Hepatocyte (in vitro differentiated cells): ENCODE measurements at regions not wholly inside any gene's neighbourhood (a gene's known extent, or its start where the extent isn't known, plus 50 kb on each side); places are given as distances from the start of the nearest gene placed in this dataset.

Source experiments
- DNase-seq: peaks from one replicate; pipeline ENCODE4 v3.0.0-alpha.2; 2016; ENCODE audit warnings: low spot score
- H2AFZ ChIP-seq: fragments of 200-600 bp; sonication (generic); 2 replicates; pipeline ENCODE4 v1.6.0; 2016; ENCODE audit warnings: antibody characterized with exemption, mild to moderate bottlenecking
- H3K27ac ChIP-seq: fragments of 200-600 bp; sonication (generic); 2 replicates; pipeline ENCODE4 v1.5.1; 2016; ENCODE audit warnings: mild to moderate bottlenecking
- H3K27me3 ChIP-seq: fragments of 200-600 bp; sonication (generic); 2 replicates; pipeline ENCODE4 v1.6.1; 2016
- H3K36me3 ChIP-seq: fragments of 200-600 bp; sonication (generic); replicated peaks from 2 replicates; pipeline ENCODE4 v1.5.1; 2016; ENCODE audit warnings: low read depth; ENCODE audit not compliant: insufficient read depth
- H3K4me1 ChIP-seq: fragments of 200-600 bp; sonication (generic); 2 replicates; pipeline ENCODE4 v1.5.1; 2016; ENCODE audit warnings: mild to moderate bottlenecking, moderate library complexity; ENCODE audit not compliant: insufficient read depth
- H3K4me2 ChIP-seq: fragments of 200-600 bp; sonication (generic); 2 replicates; pipeline ENCODE4 v1.6.0; 2016
- H3K4me3 ChIP-seq: fragments of 200-600 bp; sonication (generic); 2 replicates; pipeline ENCODE4 v1.5.1; 2016; ENCODE audit warnings: mild to moderate bottlenecking
- H3K79me2 ChIP-seq: fragments of 200-600 bp; sonication (generic); 2 replicates; pipeline ENCODE4 v1.6.0; 2017; ENCODE audit warnings: mild to moderate bottlenecking
- H3K9me2 ChIP-seq: fragments of 200-600 bp; sonication (generic); replicated peaks from 2 replicates; pipeline ENCODE4 v1.6.0; 2017; ENCODE audit warnings: mild to moderate bottlenecking; ENCODE audit not compliant: insufficient read depth
- H3K9me3 ChIP-seq: fragments of 200-600 bp; sonication (generic); 2 replicates; pipeline ENCODE4 v1.5.1; 2016; ENCODE audit warnings: low read depth, mild to moderate bottlenecking
- H4K20me1 ChIP-seq: fragments of 200-600 bp; sonication (generic); 2 replicates; pipeline ENCODE4 v1.6.0; 2016; ENCODE audit warnings: mild to moderate bottlenecking; ENCODE audit not compliant: insufficient read depth, poor library complexity, severe bottlenecking
- EZH2 ChIP-seq: fragments of 200-600 bp; sonication (generic); IDR thresholded peaks from 2 replicates; pipeline ENCODE4 v1.6.1; 2016; ENCODE audit warnings: antibody characterized with exemption, mild to moderate bottlenecking, borderline replicate concordance
- EZH2phosphoT487 ChIP-seq: fragments of 200-600 bp; sonication (generic); IDR thresholded peaks from one replicate; pipeline ENCODE4 v1.6.1; 2018; ENCODE audit warnings: antibody characterized with exemption, mild to moderate bottlenecking, low read depth, moderate library complexity; ENCODE audit not compliant: unreplicated experiment, severe bottlenecking
- WGBS: methylation state at CpG from one replicate; pipeline ENCODE4 v1.1.6; 2016; ENCODE audit warnings: low lambda C conversion rate; ENCODE audit errors: missing lambda C conversion rate; 5-methylcytosine and 5-hydroxymethylcytosine counted together
- TF ChIP-seq, protein P1 (sequence below): fragments of 200-600 bp; sonication (generic); IDR thresholded peaks from 2 replicates; pipeline ENCODE4 v1.5.1; 2016; ENCODE audit warnings: antibody characterized with exemption, mild to moderate bottlenecking; ENCODE audit not compliant: poor library complexity

DNA sequence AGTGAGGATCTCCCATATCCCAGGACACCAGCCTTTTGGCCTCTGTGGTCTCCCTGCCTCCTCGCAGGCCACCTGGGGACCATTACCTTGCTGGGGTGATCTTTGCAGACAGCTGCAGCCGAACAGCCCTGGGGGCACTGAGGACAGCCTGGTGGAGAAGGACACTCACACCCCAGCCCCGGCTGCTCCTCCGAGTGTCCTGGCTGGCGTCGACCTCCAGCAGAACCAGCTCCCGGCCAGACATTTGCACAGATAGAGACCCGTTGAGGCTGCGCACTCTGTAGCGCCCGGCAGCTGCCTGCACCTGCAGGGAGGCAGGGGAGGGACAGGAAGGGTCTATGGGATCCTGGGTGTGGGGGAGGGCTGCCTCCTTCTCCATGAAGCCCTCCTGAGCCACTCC lies 90.3 kb downstream of the RMI2 start:
- H3K36me3 ChIP-seq, result no peaks in the 10 kb centered on the region

DNA sequence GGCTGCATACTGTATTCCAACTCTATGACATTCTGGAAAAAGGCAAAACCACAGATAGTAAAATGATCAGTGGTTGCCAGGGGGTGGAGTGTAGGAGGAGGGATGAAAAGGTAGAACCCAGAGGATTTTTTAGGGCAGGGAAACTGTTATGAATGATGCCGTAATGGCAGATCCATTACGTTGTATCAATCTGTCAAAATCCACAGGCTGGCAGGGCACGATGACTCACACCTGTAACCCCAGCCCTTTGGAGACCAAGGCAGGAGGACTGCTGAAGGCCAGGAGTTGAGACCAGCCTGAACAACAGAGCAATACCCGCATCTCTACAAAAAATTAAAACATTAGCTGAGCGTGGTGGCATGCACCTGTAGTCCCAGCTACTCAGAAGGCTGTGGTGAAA lies 91.8 kb downstream of the RMI2 start:
- H3K9me3 ChIP-seq, result peaks cover 5% of the 10 kb centered on the region

More for the DNA sequence above, 90.3 kb downstream of the RMI2 start:
- no peak overlapping the region for H2AFZ ChIP-seq
- H3K9me2 ChIP-seq, result no peaks in the 10 kb centered on the region
- H3K4me3 ChIP-seq, result no peak overlapping the region
- H3K27me3 ChIP-seq, result no peaks in the 10 kb centered on the region
- no peaks in the 10 kb centered on the region for H3K4me1 ChIP-seq
- no peak for TF ChIP-seq EZH2phosphoT487
- no peaks in the 10 kb centered on the region for H4K20me1 ChIP-seq
- peaks cover 5% of the 10 kb centered on the region for H3K9me3 ChIP-seq
- no peak for DNase-seq
- H3K27ac ChIP-seq, result no peak overlapping the region
- H3K4me2 ChIP-seq, result no peak overlapping the region
- H3K79me2 ChIP-seq, result no peaks in the 10 kb centered on the region
- 86% methylated on average over 11 of the region's 11 CpGs for WGBS

DNA sequence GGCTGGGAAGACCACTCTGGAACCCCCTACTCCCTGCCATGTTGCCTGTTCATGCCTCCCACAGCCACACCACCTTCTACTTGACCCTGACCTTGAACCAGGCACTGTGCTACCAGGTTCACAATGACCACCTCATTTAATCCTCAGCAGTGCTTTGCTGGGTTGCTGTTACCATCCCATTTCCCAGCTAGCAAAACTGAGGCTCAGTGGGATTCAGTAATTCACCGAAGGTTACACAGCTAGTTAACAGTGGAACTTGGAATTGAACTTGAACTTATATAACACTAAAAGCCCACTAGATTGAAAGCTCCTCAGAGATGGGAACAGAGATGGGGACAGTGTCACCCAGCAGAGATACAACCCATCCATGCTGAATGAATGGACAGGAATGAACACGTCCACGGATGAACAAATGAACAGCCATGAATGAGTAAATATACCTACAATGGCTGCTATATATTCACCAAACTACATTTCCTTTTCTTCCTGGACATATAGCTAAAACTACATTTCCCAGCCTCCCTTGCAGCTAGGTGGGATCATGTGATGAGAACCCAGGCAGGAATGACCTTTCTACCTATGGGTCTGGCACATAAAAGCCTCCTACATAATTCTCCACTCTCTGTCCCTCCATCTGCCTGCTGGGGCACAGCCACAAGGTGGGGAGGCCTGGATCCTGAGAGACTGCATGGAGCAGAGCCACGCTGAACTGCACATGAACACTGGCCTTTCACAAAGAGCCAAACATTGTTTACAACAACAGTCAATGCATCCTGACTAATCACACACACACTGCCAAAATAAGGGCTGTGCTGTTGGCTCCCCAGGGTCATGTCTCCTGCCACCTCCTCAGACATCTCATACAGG lies 94.8 kb downstream of the RMI2 start:
- H3K27me3 ChIP-seq, result no peaks in the 10 kb centered on the region
- no peak overlapping the region for H3K4me2 ChIP-seq
- WGBS, result 77% methylated on average over 4 of the region's 4 CpGs
- H3K4me1 ChIP-seq, result no peaks in the 10 kb centered on the region
- H4K20me1 ChIP-seq, result no peaks in the 10 kb centered on the region
- H3K36me3 ChIP-seq, result no peaks in the 10 kb centered on the region
- H3K79me2 ChIP-seq, result no peaks in the 10 kb centered on the region
- H3K4me3 ChIP-seq, result no peak overlapping the region
- H3K9me2 ChIP-seq, result no peaks in the 10 kb centered on the region
- no peak for DNase-seq
- no peak overlapping the region for H3K27ac ChIP-seq
- no peak overlapping the region for H2AFZ ChIP-seq
- TF ChIP-seq EZH2, result no peak
- TF ChIP-seq, protein P1, sequence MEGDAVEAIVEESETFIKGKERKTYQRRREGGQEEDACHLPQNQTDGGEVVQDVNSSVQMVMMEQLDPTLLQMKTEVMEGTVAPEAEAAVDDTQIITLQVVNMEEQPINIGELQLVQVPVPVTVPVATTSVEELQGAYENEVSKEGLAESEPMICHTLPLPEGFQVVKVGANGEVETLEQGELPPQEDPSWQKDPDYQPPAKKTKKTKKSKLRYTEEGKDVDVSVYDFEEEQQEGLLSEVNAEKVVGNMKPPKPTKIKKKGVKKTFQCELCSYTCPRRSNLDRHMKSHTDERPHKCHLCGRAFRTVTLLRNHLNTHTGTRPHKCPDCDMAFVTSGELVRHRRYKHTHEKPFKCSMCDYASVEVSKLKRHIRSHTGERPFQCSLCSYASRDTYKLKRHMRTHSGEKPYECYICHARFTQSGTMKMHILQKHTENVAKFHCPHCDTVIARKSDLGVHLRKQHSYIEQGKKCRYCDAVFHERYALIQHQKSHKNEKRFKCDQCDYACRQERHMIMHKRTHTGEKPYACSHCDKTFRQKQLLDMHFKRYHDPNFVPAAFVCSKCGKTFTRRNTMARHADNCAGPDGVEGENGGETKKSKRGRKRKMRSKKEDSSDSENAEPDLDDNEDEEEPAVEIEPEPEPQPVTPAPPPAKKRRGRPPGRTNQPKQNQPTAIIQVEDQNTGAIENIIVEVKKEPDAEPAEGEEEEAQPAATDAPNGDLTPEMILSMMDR, result no peak
- no peak for TF ChIP-seq EZH2phosphoT487
- H3K9me3 ChIP-seq, result peaks cover 5% of the 10 kb centered on the region

More for the DNA sequence above, 91.8 kb downstream of the RMI2 start:
- no peaks in the 10 kb centered on the region for H4K20me1 ChIP-seq
- no peak overlapping the region for H2AFZ ChIP-seq
- no peaks in the 10 kb centered on the region for H3K36me3 ChIP-seq
- no peaks in the 10 kb centered on the region for H3K27me3 ChIP-seq
- H3K4me2 ChIP-seq, result no peak overlapping the region
- H3K27ac ChIP-seq, result no peak overlapping the region
- H3K9me2 ChIP-seq, result no peaks in the 10 kb centered on the region
- no peak for DNase-seq
- no peak overlapping the region for H3K4me3 ChIP-seq
- H3K4me1 ChIP-seq, result no peaks in the 10 kb centered on the region
- H3K79me2 ChIP-seq, result no peaks in the 10 kb centered on the region
- TF ChIP-seq EZH2 (no peak), EZH2phosphoT487 (no peak)
- TF ChIP-seq, protein P1, result no peak
- WGBS, result 84% methylated on average over 5 of the region's 5 CpGs

DNA sequence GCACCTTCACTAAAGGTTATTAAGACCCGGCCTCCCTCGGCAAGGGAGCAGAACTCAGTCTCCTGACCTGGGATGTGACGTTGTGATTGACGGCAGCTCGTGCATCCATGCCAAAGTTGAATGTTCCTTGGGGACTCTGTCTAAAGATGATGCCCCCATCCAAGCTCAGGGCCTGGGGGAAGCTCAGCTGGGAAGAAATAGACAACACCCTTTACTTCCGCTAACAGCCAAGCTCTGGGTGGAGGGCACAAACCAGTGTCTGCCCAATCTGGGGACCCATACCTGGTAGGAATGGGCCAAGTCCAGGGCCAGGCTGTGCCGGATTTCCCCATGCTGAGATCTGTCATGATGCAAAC lies 95.4 kb downstream of the RMI2 start:
- WGBS, result 92% methylated on average over 7 of the region's 7 CpGs
- H3K9me2 ChIP-seq, result no peaks in the 10 kb centered on the region
- H3K27me3 ChIP-seq, result no peaks in the 10 kb centered on the region
- no peaks in the 10 kb centered on the region for H3K79me2 ChIP-seq
- no peak overlapping the region for H2AFZ ChIP-seq
- no peak for TF ChIP-seq EZH2phosphoT487
- TF ChIP-seq, protein P1, result no peak
- TF ChIP-seq EZH2, result no peak
- H3K9me3 ChIP-seq, result peaks cover 5% of the 10 kb centered on the region
- no peak for DNase-seq
- no peak overlapping the region for H3K4me2 ChIP-seq
- no peaks in the 10 kb centered on the region for H3K4me1 ChIP-seq
- H3K27ac ChIP-seq, result no peak overlapping the region
- H4K20me1 ChIP-seq, result no peaks in the 10 kb centered on the region
- no peaks in the 10 kb centered on the region for H3K36me3 ChIP-seq
- no peak overlapping the region for H3K4me3 ChIP-seq
